Neural cell (in vitro differentiated cells): ENCODE measurements at regions not wholly inside any gene's neighbourhood (a gene's known extent, or its start where the extent isn't known, plus 50 kb on each side); places are given as distances from the start of the nearest gene placed in this dataset.

Source experiments
- H2AFZ ChIP-seq: fragments of 200-600, 300-800 bp; sonication (generic), shearing (Covaris generic); 2 replicates; pipeline ENCODE4 v1.6.0; 2014; ENCODE audit warnings: low read depth, mild to moderate bottlenecking, antibody characterized with exemption, low read length, moderate library complexity
- H3F3A ChIP-seq: fragments of 200-600 bp; shearing (Covaris generic); 2 replicates; pipeline ENCODE4 v1.6.1; 2016; ENCODE audit warnings: mild to moderate bottlenecking, moderate library complexity, mixed read lengths, antibody characterized with exemption, low read length; ENCODE audit not compliant: insufficient read depth, poor library complexity, severe bottlenecking
- H3K27ac ChIP-seq: fragments of 200-600, 300-800 bp; sonication (generic), shearing (Covaris generic); 2 replicates; pipeline ENCODE4 v1.5.1; 2014; ENCODE audit warnings: mild to moderate bottlenecking, low read length, moderate library complexity
- H3K27me3 ChIP-seq: fragments of 300-800, 200-600 bp; sonication (generic), shearing (Covaris generic); 2 replicates; pipeline ENCODE4 v1.6.0; 2014; ENCODE audit warnings: mild to moderate bottlenecking, low read depth, low read length, moderate library complexity; ENCODE audit not compliant: insufficient read depth
- H3K36me3 ChIP-seq: fragments of 300-800, 200-600 bp; sonication (generic), shearing (Covaris generic); 2 replicates; pipeline ENCODE4 v1.5.1; 2014; ENCODE audit warnings: mild to moderate bottlenecking, antibody characterized with exemption, low read length, moderate library complexity; ENCODE audit not compliant: insufficient read depth
- H3K4me2 ChIP-seq: fragments of 300-800, 200-600 bp; sonication (generic), shearing (Covaris generic); 2 replicates; pipeline ENCODE4 v1.6.0; 2014; ENCODE audit warnings: mild to moderate bottlenecking, low read length
- H3K4me3 ChIP-seq: fragments of 300-800, 200-600 bp; sonication (generic), shearing (Covaris generic); 2 replicates; pipeline ENCODE4 v1.5.1; 2014; ENCODE audit warnings: mild to moderate bottlenecking, low read length, moderate library complexity
- H3K79me2 ChIP-seq: fragments of 200-600 bp; shearing (Covaris generic); replicated peaks from 2 replicates; pipeline ENCODE4 v1.6.0; 2014; ENCODE audit warnings: mild to moderate bottlenecking, low read length, moderate library complexity; ENCODE audit not compliant: insufficient read depth
- H3K9ac ChIP-seq: fragments of 300-800, 200-600 bp; sonication (generic), shearing (Covaris generic); 2 replicates; pipeline ENCODE4 v1.6.1; 2016; ENCODE audit warnings: mild to moderate bottlenecking, low read length, mixed read lengths
- H3K9me2 ChIP-seq: fragments of 200-600 bp; shearing (Covaris generic); 2 replicates; pipeline ENCODE4 v1.6.1; 2016; ENCODE audit warnings: mild to moderate bottlenecking, low read length, mixed read lengths; ENCODE audit not compliant: insufficient read depth
- H3K9me3 ChIP-seq: fragments of 200-600, 300-800 bp; sonication (generic), shearing (Covaris generic); 2 replicates; pipeline ENCODE4 v1.6.1; 2016; ENCODE audit warnings: mild to moderate bottlenecking, mixed run types, low read length, moderate library complexity, mixed read lengths
- H4K20me1 ChIP-seq: fragments of 200-600 bp; shearing (Covaris generic); 2 replicates; pipeline ENCODE4 v1.6.1; 2016; ENCODE audit warnings: mild to moderate bottlenecking, mixed run types; ENCODE audit not compliant: insufficient read depth
- CTCF ChIP-seq: fragments of 450-650 bp; IDR thresholded peaks from 2 replicates; pipeline ENCODE4 v1.5.1; 2014; ENCODE audit warnings: antibody characterized with exemption, mild to moderate bottlenecking, moderate library complexity; ENCODE audit not compliant: poor library complexity, severe bottlenecking
- EP300 ChIP-seq: fragments of 450-650 bp; conservative IDR thresholded peaks from 2 replicates; pipeline ENCODE4 v1.6.1; 2014; ENCODE audit warnings: antibody characterized with exemption, mild to moderate bottlenecking, moderate library complexity; ENCODE audit not compliant: poor library complexity, severe bottlenecking
- EZH2 ChIP-seq: fragments of 200-600, 300-800 bp; shearing (Covaris generic), sonication (generic); IDR thresholded peaks from 2 replicates; pipeline ENCODE4 v1.6.1; 2014; ENCODE audit warnings: antibody characterized with exemption, low read length, borderline replicate concordance, mild to moderate bottlenecking; ENCODE audit not compliant: insufficient read depth, poor library complexity, severe bottlenecking
- MXI1 ChIP-seq: fragments of 450-650 bp; conservative IDR thresholded peaks from 2 replicates; pipeline ENCODE4 v1.6.1; 2014; ENCODE audit warnings: antibody characterized with exemption, mild to moderate bottlenecking; ENCODE audit not compliant: poor library complexity, severe bottlenecking
- POLR2AphosphoS5 ChIP-seq: IDR thresholded peaks from 2 replicates; pipeline ENCODE4 v1.6.1; 2012
- RAD21 ChIP-seq: fragments of 450-650 bp; conservative IDR thresholded peaks from 2 replicates; pipeline ENCODE4 v1.6.1; 2014; ENCODE audit warnings: antibody characterized with exemption, mild to moderate bottlenecking, moderate library complexity
- REST ChIP-seq: IDR thresholded peaks from 2 replicates; pipeline ENCODE4 v1.6.1; 2012; ENCODE audit warnings: borderline replicate concordance
- SMC3 ChIP-seq: fragments of 450-650 bp; conservative IDR thresholded peaks from 2 replicates; pipeline ENCODE4 v1.6.1; 2014; ENCODE audit warnings: antibody characterized with exemption, mild to moderate bottlenecking, moderate library complexity; ENCODE audit not compliant: poor library complexity
- TAF1 ChIP-seq: IDR thresholded peaks from 2 replicates; pipeline ENCODE4 v1.6.1; 2012; ENCODE audit warnings: low read depth

GRCh38 chr9:107172160-107172978 lies 110.7 kb upstream of the RAD23B start:
- Histone ChIP-seq H4K20me1 (no peaks in the 10 kb centered on the region), H3K79me2 (no peaks in the 10 kb centered on the region), H3K27me3 (no peaks in the 10 kb centered on the region), H3F3A (no peaks in the 10 kb centered on the region), H3K27ac (no peak overlapping the region), H2AFZ (no peak overlapping the region), H3K4me2 (no peak overlapping the region), H3K9ac (no peak overlapping the region), H3K4me3 (no peak overlapping the region), H3K9me2 (no peaks in the 10 kb centered on the region), H3K36me3 (no peaks in the 10 kb centered on the region), H3K9me3 (no peaks in the 10 kb centered on the region)
- TF ChIP-seq EP300 = no peak
- TF ChIP-seq CTCF = peak; percentile 92
- TF ChIP-seq SMC3 = peak; percentile 95
- no peak for TF ChIP-seq POLR2AphosphoS5
- TF ChIP-seq TAF1 = no peak
- no peak for TF ChIP-seq EZH2
- peak; percentile 94 for TF ChIP-seq RAD21
- TF ChIP-seq MXI1 = no peak
- no peak for TF ChIP-seq REST

DNA sequence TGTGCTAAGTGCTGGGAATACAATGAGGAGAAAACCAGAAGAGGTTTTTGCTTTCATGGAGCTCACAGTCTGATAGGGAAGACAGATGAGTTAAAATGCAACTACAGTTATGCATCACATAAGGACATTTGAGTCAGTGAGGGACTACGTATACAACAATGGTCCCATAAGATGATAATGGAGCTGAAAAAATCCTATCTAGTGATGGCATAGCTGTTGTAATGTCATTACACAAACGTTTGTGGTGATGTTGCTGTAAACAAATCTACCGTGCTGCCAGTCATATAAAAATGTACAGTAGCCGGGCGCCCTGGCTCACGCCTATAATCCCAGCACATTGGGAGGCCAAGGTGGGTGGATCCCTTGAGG lies 110.1 kb upstream of the RAD23B start:
- H2AFZ ChIP-seq = no peak overlapping the region
- no peaks in the 10 kb centered on the region for H3K36me3 ChIP-seq
- H3K9me2 ChIP-seq = no peaks in the 10 kb centered on the region
- no peaks in the 10 kb centered on the region for H3K79me2 ChIP-seq
- H3F3A ChIP-seq = no peaks in the 10 kb centered on the region
- H3K27ac ChIP-seq = no peak overlapping the region
- H3K9ac ChIP-seq = no peak overlapping the region
- TF ChIP-seq EZH2 = no peak
- TF ChIP-seq EP300 = no peak
- TF ChIP-seq TAF1 = no peak
- no peak for TF ChIP-seq CTCF
- no peak for TF ChIP-seq REST
- TF ChIP-seq RAD21 = no peak
- no peak for TF ChIP-seq SMC3
- no peak for TF ChIP-seq MXI1
- no peak for TF ChIP-seq POLR2AphosphoS5
- no peak overlapping the region for H3K4me3 ChIP-seq
- H3K4me2 ChIP-seq = no peak overlapping the region
- H4K20me1 ChIP-seq = no peaks in the 10 kb centered on the region
- H3K27me3 ChIP-seq = no peaks in the 10 kb centered on the region
- no peaks in the 10 kb centered on the region for H3K9me3 ChIP-seq
